ENCODE measurements at regions not wholly inside any gene's neighbourhood (a gene's known extent, or its start where the extent isn't known, plus 50 kb on each side); places are given as distances from the start of the nearest gene placed in this dataset.
"Not testable (repeated sequence)": the region's sequence is repeated elsewhere in the genome, so short reads cannot be mapped to it uniquely, and the experiment has no call there.

- no peak for ATAC-seq
- Histone ChIP-seq H3K4me3 (ENCODE audit: low read length) (no peak overlapping the region), H3K27me3 (ENCODE audit: control insufficient read depth in 2 of 2, insufficient read depth in 2 of 2, low read length in 2 of 2) (peaks cover 0 to 2% of the 10 kb centered on the region in 2 donors), H3K36me3 (ENCODE audit: control insufficient read depth in 2 of 3, insufficient read depth in 3 of 3, low read length in 3 of 3) (no peaks in the 10 kb centered on the region), H3K4me1 (ENCODE audit: control insufficient read depth in 2 of 2, insufficient read depth in 2 of 2, low read length in 2 of 2) (no peaks in the 10 kb centered on the region), H3K9me3 (ENCODE audit: control insufficient read depth in 2 of 3, low read length in 3 of 3) (no peaks in the 10 kb centered on the region), H3K27ac (ENCODE audit: low read depth, low read length) (no peak overlapping the region)
- DNase-seq, result no peak
- H3K27ac Mint-ChIP-seq, result no peak overlapping the region
- CTCF ChIA-PET, result no interaction called here
- H3K4me1 Mint-ChIP-seq, result peaks cover 0 to 33% (median 0%) of the 10 kb centered on the region in 7 donors
- POLR2A ChIA-PET, result no interaction called here
- H3K27me3 Mint-ChIP-seq, result peaks cover 0 to 9% (median 0%) of the 10 kb centered on the region in 5 donors
- intact Hi-C loops (cut with micrococcal nuclease), result no loop called here
- H3K9me3 Mint-ChIP-seq, result peaks cover 0 to 23% (median 0%) of the 10 kb centered on the region in 11 donors
- H3K4me3 Mint-ChIP-seq, result no peak overlapping the region
- peaks cover 0 to 32% (median 0%) of the 10 kb centered on the region in 5 donors for H3K36me3 Mint-ChIP-seq
These were observed 140.9 kb upstream of the FAM3C start for GRCh38 chr7:121537031-121537430.

GRCh38 chr7:121531175-121532070 lies 135.3 kb upstream of the FAM3C start:
- Mint-ChIP-seq H3K27me3 (peaks cover 0 to 4% (median 0%) of the 10 kb centered on the region in 5 donors), H3K27ac (peak overlapping the region in 2 of 9 donors; percentile 12 to 91), H3K4me3 (peak overlapping the region in 1 of 10 donors; percentile 54), H3K9me3 (peaks cover 0 to 7% (median 0%) of the 10 kb centered on the region in 11 donors), H3K36me3 (peaks cover 0 to 12% (median 0%) of the 10 kb centered on the region in 5 donors), H3K4me1 (peaks cover 0 to 45% (median 0%) of the 10 kb centered on the region in 7 donors)
- Histone ChIP-seq H3K36me3 (ENCODE audit: control insufficient read depth in 2 of 3, insufficient read depth in 3 of 3, low read length in 3 of 3) (no peaks in the 10 kb centered on the region), H3K4me3 (ENCODE audit: low read length) (no peak overlapping the region), H3K27ac (ENCODE audit: low read depth, low read length) (no peak overlapping the region), H3K9me3 (ENCODE audit: control insufficient read depth in 2 of 3, low read length in 3 of 3) (no peaks in the 10 kb centered on the region), H3K27me3 (ENCODE audit: control insufficient read depth in 2 of 2, insufficient read depth in 2 of 2, low read length in 2 of 2) (no peaks in the 10 kb centered on the region), H3K4me1 (ENCODE audit: control insufficient read depth in 2 of 2, insufficient read depth in 2 of 2, low read length in 2 of 2) (peaks cover 0 to 6% of the 10 kb centered on the region in 2 donors)
- intact Hi-C loops (cut with micrococcal nuclease), result no loop called here
- CTCF ChIA-PET, result no interaction called here
- no peak for DNase-seq
- no peak for ATAC-seq
- POLR2A ChIA-PET, result no interaction called here

- no peaks in the 10 kb centered on the region for H3K36me3 ChIP-seq (ENCODE audit: control insufficient read depth in 2 of 3, insufficient read depth in 3 of 3, low read length in 3 of 3)
- intact Hi-C loops (cut with micrococcal nuclease), result loop anchor here in 1 of 2 donors (1.0 kb wide), 5 partner anchors 14 to 579 kb away; no protein-coding TSS in a partner anchor
- H3K4me1 Mint-ChIP-seq, result peaks cover 0 to 45% (median 0%) of the 10 kb centered on the region in 7 donors
- H3K27ac ChIP-seq (ENCODE audit: low read depth, low read length), result no peak overlapping the region
- DNase-seq (peak in 1 of 9 donors; percentile 60), ATAC-seq (peak; percentile 94)
- POLR2A ChIA-PET, result no interaction called here
- peaks cover 0 to 7% (median 0%) of the 10 kb centered on the region in 11 donors for H3K9me3 Mint-ChIP-seq
- CTCF ChIA-PET, result no interaction called here
- H3K4me1 ChIP-seq (ENCODE audit: control insufficient read depth in 2 of 2, insufficient read depth in 2 of 2, low read length in 2 of 2), result peaks cover 0 to 6% of the 10 kb centered on the region in 2 donors
- no peak overlapping the region for H3K4me3 ChIP-seq (ENCODE audit: low read length)
- no peaks in the 10 kb centered on the region for H3K27me3 ChIP-seq (ENCODE audit: control insufficient read depth in 2 of 2, insufficient read depth in 2 of 2, low read length in 2 of 2)
- peaks cover 0 to 4% (median 0%) of the 10 kb centered on the region in 5 donors for H3K27me3 Mint-ChIP-seq
- no peaks in the 10 kb centered on the region for H3K9me3 ChIP-seq (ENCODE audit: control insufficient read depth in 2 of 3, low read length in 3 of 3)
- H3K4me3 Mint-ChIP-seq, result peak overlapping the region in 1 of 10 donors; percentile 54
- H3K27ac Mint-ChIP-seq, result peak overlapping the region in 3 of 9 donors; percentile 3 to 91 (median 51)
- peaks cover 0 to 12% (median 0%) of the 10 kb centered on the region in 5 donors for H3K36me3 Mint-ChIP-seq
These were observed 134.4 kb upstream of the FAM3C start for GRCh38 chr7:121530227-121531174.

DNA sequence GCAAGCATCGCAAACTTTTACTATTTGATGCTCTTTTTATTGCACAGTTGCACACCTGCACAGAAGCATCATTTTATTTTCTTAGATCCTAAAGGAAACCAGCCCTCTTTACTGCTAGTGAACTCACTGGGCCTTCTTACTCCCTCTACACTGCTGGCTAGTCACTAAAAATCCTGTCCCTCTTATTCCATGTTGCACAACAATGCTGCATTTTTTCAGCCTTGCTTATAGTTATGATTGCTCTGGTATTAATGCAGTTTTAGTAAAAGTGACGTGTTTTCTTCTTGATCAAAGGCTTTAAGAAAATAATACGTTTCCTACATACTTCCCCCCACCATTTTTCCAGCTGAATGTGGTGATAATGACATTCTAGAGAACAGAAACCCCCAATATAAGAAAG lies 132.9 kb upstream of the FAM3C start:
- DNase-seq (no peak), ATAC-seq (no peak)
- Mint-ChIP-seq H3K4me1 (peaks cover 0 to 45% (median 0%) of the 10 kb centered on the region in 7 donors), H3K36me3 (peaks cover 0 to 12% (median 0%) of the 10 kb centered on the region in 5 donors), H3K9me3 (peaks cover 0 to 7% (median 0%) of the 10 kb centered on the region in 11 donors), H3K27me3 (peaks cover 0 to 8% (median 0%) of the 10 kb centered on the region in 5 donors), H3K4me3 (no peak overlapping the region), H3K27ac (peak overlapping the region in 1 of 9 donors; percentile 43)
- POLR2A ChIA-PET, result no interaction called here
- Histone ChIP-seq H3K4me1 (ENCODE audit: control insufficient read depth in 2 of 2, insufficient read depth in 2 of 2, low read length in 2 of 2) (peaks cover 0 to 6% of the 10 kb centered on the region in 2 donors), H3K27ac (ENCODE audit: low read depth, low read length) (no peak overlapping the region), H3K4me3 (ENCODE audit: low read length) (no peak overlapping the region), H3K27me3 (ENCODE audit: control insufficient read depth in 2 of 2, insufficient read depth in 2 of 2, low read length in 2 of 2) (no peaks in the 10 kb centered on the region), H3K9me3 (ENCODE audit: control insufficient read depth in 2 of 3, low read length in 3 of 3) (no peaks in the 10 kb centered on the region), H3K36me3 (ENCODE audit: control insufficient read depth in 2 of 3, insufficient read depth in 3 of 3, low read length in 3 of 3) (no peaks in the 10 kb centered on the region)
- intact Hi-C loops (cut with micrococcal nuclease), result no loop called here
- CTCF ChIA-PET, result no interaction called here

DNA sequence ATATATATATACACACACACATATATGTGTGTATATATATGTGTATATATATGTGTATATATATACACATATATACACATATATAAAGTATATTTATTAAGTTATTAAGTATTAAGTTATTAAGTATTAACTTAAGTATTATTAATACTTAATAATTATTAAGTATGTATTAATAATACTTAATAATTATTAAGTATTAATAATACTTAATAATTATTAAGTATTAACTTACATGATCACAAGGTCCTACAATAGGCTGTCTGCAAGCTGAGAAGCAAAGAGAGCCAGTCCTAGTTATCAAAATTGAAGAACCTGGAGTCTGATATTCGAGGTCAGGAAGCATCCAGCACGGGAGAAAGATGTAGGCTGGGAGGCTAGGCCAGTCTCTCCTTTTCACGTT lies 130.1 kb upstream of the FAM3C start:
- H3K27me3 ChIP-seq (ENCODE audit: control insufficient read depth in 2 of 2, insufficient read depth in 2 of 2, low read length in 2 of 2); H3K4me3 Mint-ChIP-seq; H3K36me3 Mint-ChIP-seq; H3K27me3 Mint-ChIP-seq; H3K4me3 ChIP-seq (ENCODE audit: low read length); H3K27ac Mint-ChIP-seq; DNase-seq; H3K27ac ChIP-seq (ENCODE audit: low read depth, low read length); H3K9me3 ChIP-seq (ENCODE audit: control insufficient read depth in 2 of 3, low read length in 3 of 3); intact Hi-C loops (cut with micrococcal nuclease); POLR2A ChIA-PET; H3K36me3 ChIP-seq (ENCODE audit: control insufficient read depth in 2 of 3, insufficient read depth in 3 of 3, low read length in 3 of 3); ATAC-seq; H3K9me3 Mint-ChIP-seq; H3K4me1 ChIP-seq (ENCODE audit: control insufficient read depth in 2 of 2, insufficient read depth in 2 of 2, low read length in 2 of 2): not testable (repeated sequence)
- CTCF ChIA-PET, result interaction anchor here (0.6 kb wide), 1 partner anchor 17 kb away, joined by 3 read pairs; no protein-coding TSS in a partner anchor
- H3K4me1 Mint-ChIP-seq, result peaks cover 0 to 46% (median 0%) of the 10 kb centered on the region in 7 donors

- DNase-seq (no peak), ATAC-seq (no peak)
- Histone ChIP-seq H3K9me3 (ENCODE audit: control insufficient read depth in 2 of 3, low read length in 3 of 3) (no peaks in the 10 kb centered on the region), H3K36me3 (ENCODE audit: control insufficient read depth in 2 of 3, insufficient read depth in 3 of 3, low read length in 3 of 3) (no peaks in the 10 kb centered on the region), H3K4me1 (ENCODE audit: control insufficient read depth in 2 of 2, insufficient read depth in 2 of 2, low read length in 2 of 2) (no peaks in the 10 kb centered on the region), H3K4me3 (ENCODE audit: low read length) (no peak overlapping the region), H3K27me3 (ENCODE audit: control insufficient read depth in 2 of 2, insufficient read depth in 2 of 2, low read length in 2 of 2) (no peaks in the 10 kb centered on the region), H3K27ac (ENCODE audit: low read depth, low read length) (no peak overlapping the region)
- no peak overlapping the region for H3K27ac Mint-ChIP-seq
- H3K9me3 Mint-ChIP-seq, result no peaks in the 10 kb centered on the region
- POLR2A ChIA-PET, result no interaction called here
- H3K36me3 Mint-ChIP-seq, result peaks cover 0 to 5% (median 0%) of the 10 kb centered on the region in 5 donors
- H3K4me3 Mint-ChIP-seq, result no peak overlapping the region
- peaks cover 0 to 8% (median 0%) of the 10 kb centered on the region in 5 donors for H3K27me3 Mint-ChIP-seq
- intact Hi-C loops (cut with micrococcal nuclease), result no loop called here
- CTCF ChIA-PET, result interaction anchor here (0.6 kb wide), 1 partner anchor 22 kb away, joined by 3 read pairs; no protein-coding TSS in a partner anchor
- H3K4me1 Mint-ChIP-seq, result peaks cover 0 to 46% (median 0%) of the 10 kb centered on the region in 7 donors
These were observed 129.2 kb upstream of the FAM3C start for GRCh38 chr7:121525155-121525819.
